Ascending aorta (tissue), 2 donors: ENCODE measurements at regions not wholly inside any gene's neighbourhood (a gene's known extent, or its start where the extent isn't known, plus 50 kb on each side); places are given as distances from the start of the nearest gene placed in this dataset.

Experiments used
- DNase-seq, 2 donors: peaks; one replicate each; pipeline ENCODE4 v3.0.0-alpha.2; 2019; ENCODE audit warnings: low spot score in 2 of 2
- H3K27ac ChIP-seq, 2 donors: fragments of 200-600 bp; sonication (generic); one replicate each; pipeline ENCODE4 v1.5.1; 2016 to 2017; ENCODE audit warnings: mild to moderate bottlenecking in 1 of 2
- H3K27me3 ChIP-seq: fragments of 200-600 bp; sonication (generic); one replicate; pipeline ENCODE4 v1.5.1; 2017
- H3K36me3 ChIP-seq, 2 donors: fragments of 200-600 bp; sonication (generic); one replicate each; pipeline ENCODE4 v1.5.1; 2016
- H3K4me1 ChIP-seq, 2 donors: fragments of 200-600 bp; sonication (generic); one replicate each; pipeline ENCODE4 v1.5.1; 2016 to 2017; ENCODE audit warnings: mild to moderate bottlenecking in 1 of 2
- H3K4me3 ChIP-seq, 2 donors: fragments of 200-600 bp; sonication (generic); one replicate each; pipeline ENCODE4 v1.5.1; 2016 to 2017; ENCODE audit warnings: mild to moderate bottlenecking in 1 of 2
- H3K9me3 ChIP-seq, 2 donors: fragments of 200-600 bp; sonication (generic); one replicate each; pipeline ENCODE4 v1.5.1; 2016
- intact Hi-C: fragments of 100-400 bp; cut with DNase I; formaldehyde crosslinking; loops from one replicate; pipeline ENCODE4 v1.15.1; 2023
- TF ChIP-seq, protein P1 (sequence below), 3 experiments: fragments of 200-600 bp in 2 of 3; fragments of 450-650 bp in 1 of 3; sonication (generic) in 2 of 3; IDR thresholded peaks; one replicate each; pipeline ENCODE4 v1.5.1; 2016 to 2019; ENCODE audit warnings: antibody characterized with exemption in 3 of 3, mild to moderate bottlenecking in 1 of 3, moderate library complexity in 1 of 3

DNA sequence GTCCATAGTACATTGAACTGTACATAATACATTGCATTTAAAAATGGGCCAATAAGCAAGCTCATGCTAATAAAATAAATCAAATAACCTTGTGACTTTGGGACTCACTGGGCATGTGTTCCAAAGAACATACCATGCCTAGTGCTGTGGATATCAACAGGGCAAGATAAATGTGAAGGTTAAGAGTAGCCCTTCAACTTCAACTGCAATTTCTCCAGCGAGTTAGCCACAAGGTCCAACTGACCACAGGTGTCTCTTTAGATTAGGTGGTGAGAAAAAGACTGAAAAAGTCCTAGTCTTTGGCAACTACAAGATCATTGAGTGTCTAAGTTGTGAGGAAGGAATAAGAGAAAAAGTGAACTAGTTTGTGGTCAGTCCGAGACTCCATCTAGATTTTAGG is 78.3 kb upstream of the ATP11B start:
- Histone ChIP-seq H3K9me3 (no peaks in the 10 kb centered on the region), H3K27me3 (no peaks in the 10 kb centered on the region), H3K27ac (no peak overlapping the region), H3K4me3 (no peak overlapping the region), H3K36me3 (no peaks in the 10 kb centered on the region), H3K4me1 (no peaks in the 10 kb centered on the region)
- intact Hi-C loops = loop anchor here (2.0 to 10.0 kb wide), 2 partner anchors 124 to 670 kb away; no protein-coding TSS in a partner anchor
- TF ChIP-seq, protein P1, sequence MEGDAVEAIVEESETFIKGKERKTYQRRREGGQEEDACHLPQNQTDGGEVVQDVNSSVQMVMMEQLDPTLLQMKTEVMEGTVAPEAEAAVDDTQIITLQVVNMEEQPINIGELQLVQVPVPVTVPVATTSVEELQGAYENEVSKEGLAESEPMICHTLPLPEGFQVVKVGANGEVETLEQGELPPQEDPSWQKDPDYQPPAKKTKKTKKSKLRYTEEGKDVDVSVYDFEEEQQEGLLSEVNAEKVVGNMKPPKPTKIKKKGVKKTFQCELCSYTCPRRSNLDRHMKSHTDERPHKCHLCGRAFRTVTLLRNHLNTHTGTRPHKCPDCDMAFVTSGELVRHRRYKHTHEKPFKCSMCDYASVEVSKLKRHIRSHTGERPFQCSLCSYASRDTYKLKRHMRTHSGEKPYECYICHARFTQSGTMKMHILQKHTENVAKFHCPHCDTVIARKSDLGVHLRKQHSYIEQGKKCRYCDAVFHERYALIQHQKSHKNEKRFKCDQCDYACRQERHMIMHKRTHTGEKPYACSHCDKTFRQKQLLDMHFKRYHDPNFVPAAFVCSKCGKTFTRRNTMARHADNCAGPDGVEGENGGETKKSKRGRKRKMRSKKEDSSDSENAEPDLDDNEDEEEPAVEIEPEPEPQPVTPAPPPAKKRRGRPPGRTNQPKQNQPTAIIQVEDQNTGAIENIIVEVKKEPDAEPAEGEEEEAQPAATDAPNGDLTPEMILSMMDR (IDR thresholded peaks at IDR 0.05) = no peak
- DNase-seq = no peak

DNA sequence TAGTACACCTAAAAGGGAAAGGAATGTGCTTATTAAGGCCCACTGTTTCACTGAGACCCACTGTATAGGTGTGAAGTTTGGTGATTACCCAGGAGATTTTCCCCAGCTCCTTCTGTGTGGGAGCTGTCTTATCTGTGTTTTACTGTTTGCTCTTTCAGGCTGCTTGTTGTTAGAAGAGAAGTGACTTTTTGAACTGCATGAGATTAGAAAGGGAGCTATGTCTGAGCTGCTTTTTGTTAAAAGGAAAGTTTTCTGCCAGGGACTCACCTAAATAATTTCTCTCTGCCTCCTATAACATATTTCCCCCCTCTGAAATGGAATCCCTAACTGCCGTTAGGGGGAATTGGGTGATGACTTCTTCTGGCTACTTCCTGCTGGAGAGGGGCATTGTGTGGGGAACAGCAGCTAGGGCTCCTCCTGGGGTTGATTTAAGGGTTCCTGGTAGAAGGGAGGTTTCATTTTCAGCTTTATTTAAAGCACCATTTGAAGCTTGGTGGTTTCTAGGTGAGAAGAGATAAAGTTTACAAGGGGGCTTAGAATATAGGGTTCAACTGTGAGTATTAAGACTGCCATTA is 77.1 kb upstream of the ATP11B start:
- no peaks in the 10 kb centered on the region for H3K36me3 ChIP-seq
- no peaks in the 10 kb centered on the region for H3K9me3 ChIP-seq
- H3K27me3 ChIP-seq = no peaks in the 10 kb centered on the region
- H3K27ac ChIP-seq = no peak overlapping the region
- H3K4me3 ChIP-seq = no peak overlapping the region
- intact Hi-C loops = loop anchor here (10.0 kb wide), 1 partner anchor 669 kb away; no protein-coding TSS in a partner anchor
- TF ChIP-seq, protein P1 (IDR thresholded peaks at IDR 0.05) = no peak
- no peak for DNase-seq
- H3K4me1 ChIP-seq = no peaks in the 10 kb centered on the region

DNA sequence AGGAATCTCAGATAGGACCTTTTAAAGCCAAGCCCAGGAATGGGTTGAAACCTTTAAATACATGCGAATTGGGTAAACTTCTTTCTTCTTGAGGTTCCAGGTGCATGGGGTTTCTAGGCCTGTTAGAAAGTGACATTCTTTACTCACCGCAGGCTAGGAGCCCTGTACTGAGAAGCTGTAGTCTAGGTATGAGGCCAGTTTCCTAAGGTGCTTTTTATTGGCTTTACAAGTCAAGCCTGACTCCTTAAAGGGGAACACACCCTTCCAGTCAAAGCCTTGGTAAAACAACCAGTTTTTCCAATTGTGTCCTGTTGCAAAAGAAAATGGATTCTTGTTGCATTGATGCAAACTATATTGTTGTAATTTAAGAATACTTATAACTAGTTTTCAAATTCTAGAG is 76.1 kb upstream of the ATP11B start:
- Histone ChIP-seq H3K4me1 (no peaks in the 10 kb centered on the region), H3K27ac (no peak overlapping the region), H3K4me3 (no peak overlapping the region), H3K27me3 (no peaks in the 10 kb centered on the region), H3K9me3 (no peaks in the 10 kb centered on the region), H3K36me3 (no peaks in the 10 kb centered on the region)
- TF ChIP-seq, protein P1 (IDR thresholded peaks at IDR 0.05) = no peak
- no peak for DNase-seq
- intact Hi-C loops = loop anchor here (10.0 kb wide), 1 partner anchor 668 kb away; no protein-coding TSS in a partner anchor

DNA sequence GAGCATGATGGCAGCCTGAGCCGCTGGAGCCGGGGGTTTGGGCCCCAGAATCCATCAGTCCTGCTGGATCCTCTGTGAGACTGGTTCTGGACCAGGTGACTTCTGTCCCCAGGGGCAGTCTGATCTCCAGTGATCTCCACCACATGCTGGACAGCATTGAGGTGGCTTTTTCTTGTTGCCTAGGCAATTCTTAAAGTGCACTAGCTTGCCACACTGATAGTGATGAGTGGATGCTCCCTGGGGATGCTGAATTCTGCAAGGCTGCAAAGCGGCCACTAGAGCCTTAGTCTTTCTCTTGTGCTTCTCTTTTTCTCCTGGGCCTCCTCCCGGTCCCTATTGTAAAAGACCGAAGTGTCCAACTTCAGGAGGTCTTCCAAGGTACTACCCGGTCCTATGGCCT is 70.4 kb upstream of the ATP11B start:
- H3K4me1 ChIP-seq = no peaks in the 10 kb centered on the region
- H3K27ac ChIP-seq = no peak overlapping the region
- TF ChIP-seq, protein P1 (IDR thresholded peaks at IDR 0.05) = no peak
- no peak for DNase-seq
- no peaks in the 10 kb centered on the region for H3K9me3 ChIP-seq
- intact Hi-C loops = no loop called here
- H3K27me3 ChIP-seq = no peaks in the 10 kb centered on the region
- no peaks in the 10 kb centered on the region for H3K36me3 ChIP-seq
- no peak overlapping the region for H3K4me3 ChIP-seq

DNA sequence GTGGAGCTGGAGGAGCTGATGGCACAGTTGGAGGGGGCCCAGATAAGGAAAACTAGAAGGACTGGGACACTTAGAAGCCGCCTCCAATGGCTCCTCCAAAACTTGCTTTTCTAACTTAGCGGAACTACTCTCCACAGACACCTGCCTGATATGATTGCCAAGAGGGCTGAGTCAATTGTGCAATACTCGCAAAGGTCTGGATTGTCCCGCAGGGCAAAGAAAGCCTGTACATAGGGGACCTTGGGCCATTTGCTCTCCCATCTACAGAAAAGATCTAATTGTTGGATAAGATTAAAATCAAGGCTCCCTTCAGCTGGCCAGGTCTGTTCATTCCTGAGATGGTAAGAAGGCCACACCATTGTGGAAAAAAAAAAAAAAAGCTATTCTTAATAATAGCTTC is 69.7 kb upstream of the ATP11B start:
- Histone ChIP-seq H3K36me3 (no peaks in the 10 kb centered on the region), H3K4me3 (no peak overlapping the region), H3K27me3 (no peaks in the 10 kb centered on the region), H3K4me1 (no peaks in the 10 kb centered on the region), H3K27ac (no peak overlapping the region), H3K9me3 (no peaks in the 10 kb centered on the region)
- no peak for DNase-seq
- intact Hi-C loops = no loop called here
- TF ChIP-seq, protein P1 (IDR thresholded peaks at IDR 0.05) = no peak
